HCT116 (cell line): ENCODE measurements at regions not wholly inside any gene's neighbourhood (a gene's known extent, or its start where the extent isn't known, plus 50 kb on each side); places are given as distances from the start of the nearest gene placed in this dataset.
A peak's percentile ranks its signal among the peaks of the same experiment; 100 is the strongest.
"Not testable (repeated sequence)": the region's sequence is repeated elsewhere in the genome, so short reads cannot be mapped to it uniquely, and the experiment has no call there.

Experiments
- ATAC-seq: fragments of 200-7000 bp; cut with Tn5 transposase; 2 replicates; pipeline ENCODE4 v1.9.1; 2020; ENCODE audit warnings: mild to moderate bottlenecking, moderate library complexity
- BruUV-seq: library from RNA; stranded (reverse); fragments of 400-500 nt; replicated peaks from 2 replicates; lab custom pipeline; 2021; lab: Mats Ljungman, UMichigan
- CTCF ChIA-PET: fragments of 300-600 bp; sonication (Branson Sonifier 250); formaldehyde crosslinking; loops from one replicate; lab custom pipeline; 2021; ENCODE audit warnings: antibody characterized with exemption; lab: Charles Lee
- POLR2A ChIA-PET: fragments of 300-600, 350-600 bp; sonication (Branson Sonifier 250); formaldehyde crosslinking; loops from one replicate; lab custom pipeline; 2021; ENCODE audit warnings: antibody characterized with exemption; lab: Charles Lee
- RAD21 ChIA-PET, 2 experiments: fragments of 300-600 bp; sonication (Branson Sonifier 250); formaldehyde crosslinking; loops; one replicate each; lab custom pipeline; 2023; ENCODE audit warnings: low total read pairs in 2 of 2; ENCODE audit not compliant: uncharacterized antibody in 2 of 2, unreplicated experiment in 2 of 2, low non-redundant PET in 1 of 2; lab: Charles Lee
- DNase-seq: peaks from one replicate; pipeline ENCODE4 v3.0.0-alpha.2; 2010; ENCODE audit warnings: low read depth, low spot score
- H2AFZ ChIP-seq: fragments of 200-600 bp; shearing (Covaris generic), sonication (generic); 2 replicates; pipeline ENCODE4 v1.6.1; 2017; ENCODE audit warnings: low read depth, mixed run types, mixed read lengths, antibody characterized with exemption, low read length; ENCODE audit not compliant: poor library complexity, severe bottlenecking
- H3K27ac ChIP-seq: 2 replicates; pipeline ENCODE4 v1.5.1; 2012; ENCODE audit warnings: low read depth, low read length
- H3K27me3 ChIP-seq: fragments of 200-600 bp; sonication (generic); 2 replicates; pipeline ENCODE4 v1.6.1; 2016; ENCODE audit warnings: mixed run types, low read length, mixed read lengths; ENCODE audit not compliant: insufficient read depth
- H3K36me3 ChIP-seq, 2 experiments: fragments of 200-500 bp in 1 of 2; fragments of 200-600 bp in 1 of 2; sonication (Bioruptor generic) in 1 of 2; sonication (generic) in 1 of 2; 2 replicates each; pipeline versions ENCODE4 v1.5.1 to v1.6.1; 2014 to 2016; ENCODE audit warnings: low read length in 2 of 2, inconsistent platforms in 1 of 2, mixed read lengths in 1 of 2, mixed run types in 1 of 2; ENCODE audit not compliant: insufficient read depth in 2 of 2, control insufficient read depth in 1 of 2
- H3K4me1 ChIP-seq, 2 experiments: fragments of 200-600 bp in 1 of 2; sonication (generic) in 1 of 2; 2 replicates each; pipeline versions ENCODE4 v1.5.1 to v1.6.1; 2012 to 2017; ENCODE audit warnings: low read length in 2 of 2, inconsistent platforms in 1 of 2, mild to moderate bottlenecking in 1 of 2, mixed read lengths in 1 of 2, mixed run types in 1 of 2, moderate library complexity in 1 of 2; ENCODE audit not compliant: insufficient read depth in 2 of 2, control insufficient read depth in 1 of 2
- H3K4me2 ChIP-seq: fragments of 200-600 bp; sonication (generic); 2 replicates; pipeline ENCODE4 v1.6.1; 2017; ENCODE audit warnings: mixed run types, low read length, mixed read lengths
- H3K4me3 ChIP-seq, 2 experiments: fragments of 200-600 bp in 1 of 2; sonication (generic) in 1 of 2; replicated peaks in 1 of 2; 2 replicates each; pipeline ENCODE4 v1.5.1; 2011 to 2016; ENCODE audit warnings: low read length in 2 of 2, control low read depth in 1 of 2, low read depth in 1 of 2, mild to moderate bottlenecking in 1 of 2, mixed read lengths in 1 of 2, mixed run types in 1 of 2
- H3K79me2 ChIP-seq: fragments of 200-600 bp; sonication (generic); 2 replicates; pipeline ENCODE4 v1.6.1; 2017; ENCODE audit warnings: mild to moderate bottlenecking, mixed run types, low read length, moderate library complexity, mixed read lengths; ENCODE audit not compliant: insufficient read depth
- H3K9ac ChIP-seq: fragments of 200-600 bp; sonication (generic); 2 replicates; pipeline ENCODE4 v1.6.1; 2016; ENCODE audit warnings: low read length, mixed read lengths
- H3K9me2 ChIP-seq: fragments of 200-600 bp; sonication (generic), shearing (Covaris generic); 2 replicates; pipeline ENCODE4 v1.6.1; 2017; ENCODE audit warnings: mixed run types, mild to moderate bottlenecking, moderate library complexity; ENCODE audit not compliant: insufficient read depth
- H3K9me3 ChIP-seq, 2 experiments: fragments of 200-500 bp in 1 of 2; fragments of 200-600 bp in 1 of 2; sonication (Bioruptor generic) in 1 of 2; sonication (generic) in 1 of 2; 2 replicates each; pipeline ENCODE4 v1.6.1; 2014 to 2017; ENCODE audit warnings: low read length in 2 of 2, mixed read lengths in 2 of 2, inconsistent platforms in 1 of 2, low read depth in 1 of 2, mild to moderate bottlenecking in 1 of 2, mixed run types in 1 of 2, moderate library complexity in 1 of 2; ENCODE audit not compliant: control insufficient read depth in 1 of 2, insufficient read depth in 1 of 2
- H4K20me1 ChIP-seq: fragments of 200-600 bp; sonication (generic), shearing (Covaris generic); 2 replicates; pipeline ENCODE4 v1.6.1; 2017; ENCODE audit warnings: mixed run types, mild to moderate bottlenecking, moderate library complexity; ENCODE audit not compliant: insufficient read depth
- intact Hi-C: fragments of 100-400 bp; cut with micrococcal nuclease; formaldehyde crosslinking; loops from 2 replicates; pipeline ENCODE4 v1.10.0; 2022

GRCh38 chr15:84154787-84155186, 80.8 kb upstream of the GOLGA6L4 start:
- H2AFZ ChIP-seq, ATAC-seq, H3K4me2 ChIP-seq, H3K4me3 ChIP-seq, intact Hi-C loops, H3K9me2 ChIP-seq, H3K36me3 ChIP-seq, H3K27me3 ChIP-seq, BruUV-seq, H3K9ac ChIP-seq, H4K20me1 ChIP-seq, DNase-seq, CTCF ChIA-PET, H3K4me1 ChIP-seq, H3K79me2 ChIP-seq, RAD21 ChIA-PET, POLR2A ChIA-PET, H3K9me3 ChIP-seq, H3K27ac ChIP-seq: not testable (repeated sequence)

GRCh38 chr15:84155792-84156587, 79.6 kb upstream of the GOLGA6L4 start:
- H4K20me1 ChIP-seq, H3K9me3 ChIP-seq, H3K79me2 ChIP-seq, H3K4me1 ChIP-seq, RAD21 ChIA-PET, H3K4me2 ChIP-seq, intact Hi-C loops, H2AFZ ChIP-seq, ATAC-seq, H3K27ac ChIP-seq, H3K4me3 ChIP-seq, H3K9ac ChIP-seq, DNase-seq, H3K9me2 ChIP-seq, H3K27me3 ChIP-seq, H3K36me3 ChIP-seq, CTCF ChIA-PET, BruUV-seq, POLR2A ChIA-PET: not testable (repeated sequence)

GRCh38 chr15:84156588-84156840, 79.1 kb upstream of the GOLGA6L4 start:
- H3K4me3 ChIP-seq, CTCF ChIA-PET, H3K4me2 ChIP-seq, H4K20me1 ChIP-seq, H3K27ac ChIP-seq, intact Hi-C loops, POLR2A ChIA-PET, H3K9me2 ChIP-seq, DNase-seq, H3K9me3 ChIP-seq, H3K9ac ChIP-seq, RAD21 ChIA-PET, H3K36me3 ChIP-seq, H2AFZ ChIP-seq, H3K27me3 ChIP-seq, H3K4me1 ChIP-seq, H3K79me2 ChIP-seq, BruUV-seq: not testable (repeated sequence)
- ATAC-seq = peak; percentile 24; the same call in 1 of the 2 replicates

DNA sequence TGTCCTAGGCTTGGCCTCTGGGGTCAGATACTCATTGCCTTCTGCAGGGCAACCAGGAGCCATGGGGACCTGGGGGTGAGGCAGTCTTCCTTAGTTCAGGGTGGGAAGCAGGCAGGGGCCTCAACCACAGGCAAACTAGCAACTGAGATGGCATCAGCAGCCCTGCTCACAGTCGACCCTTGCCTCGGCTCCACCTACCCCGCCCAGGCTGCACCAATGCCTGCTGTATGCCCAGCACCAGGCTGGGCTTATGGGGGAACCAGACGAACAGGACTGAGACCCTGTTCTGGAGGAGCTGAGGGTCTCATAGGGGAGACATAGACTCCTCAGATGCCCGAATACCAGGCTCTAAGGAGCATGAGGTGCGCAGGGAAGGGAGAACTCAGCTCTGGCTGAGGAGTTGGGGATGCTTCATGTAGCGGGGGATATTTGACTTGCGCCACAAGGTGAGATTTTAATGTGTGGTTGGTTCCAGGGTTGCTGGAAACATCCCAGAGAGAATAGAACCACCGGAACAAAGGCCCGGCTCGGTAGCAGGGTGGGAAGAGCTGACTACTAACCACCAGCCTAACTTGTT, 78.4 kb upstream of the GOLGA6L4 start:
- RAD21 ChIA-PET, H3K4me1 ChIP-seq, H3K4me3 ChIP-seq, H3K9me3 ChIP-seq, CTCF ChIA-PET, H3K9ac ChIP-seq, H3K79me2 ChIP-seq, DNase-seq, ATAC-seq, H3K4me2 ChIP-seq, POLR2A ChIA-PET, H3K36me3 ChIP-seq, H3K27me3 ChIP-seq, H3K9me2 ChIP-seq, H3K27ac ChIP-seq, H4K20me1 ChIP-seq, intact Hi-C loops, H2AFZ ChIP-seq, BruUV-seq: not testable (repeated sequence)
